ENCODE measurements at regions not wholly inside any gene's neighbourhood (a gene's known extent, or its start where the extent isn't known, plus 50 kb on each side); places are given as distances from the start of the nearest gene placed in this dataset.

DNA sequence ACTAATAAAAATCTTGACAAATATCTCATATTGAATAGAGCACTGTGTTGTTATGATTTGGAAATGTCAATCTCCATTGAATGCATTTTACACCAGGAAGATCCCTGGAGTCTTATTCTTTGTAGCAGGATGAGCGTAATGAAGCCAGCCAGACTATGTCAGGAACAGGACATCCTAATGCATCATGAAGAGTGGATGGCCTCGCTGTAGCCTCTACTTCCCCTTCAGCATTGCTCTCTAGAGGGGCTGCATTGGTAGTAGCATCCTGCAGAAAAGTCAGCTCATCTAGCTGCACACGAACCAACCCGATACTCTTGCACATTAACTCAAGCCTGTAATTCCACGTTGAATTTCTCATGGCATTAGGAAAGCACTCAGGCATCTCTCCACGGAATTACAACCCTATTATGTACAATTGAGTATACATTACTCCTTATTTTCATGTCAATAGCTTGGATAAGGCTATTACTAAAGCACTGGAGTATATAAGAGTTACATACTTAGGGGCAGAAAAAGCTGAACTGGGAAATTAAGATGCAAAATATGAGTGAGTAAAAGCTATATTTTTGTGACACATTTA, 76.1 kb downstream of the CMPK2 start:
- Histone ChIP-seq H4K20me1 (ENCODE audit: insufficient read depth, poor library complexity, severe bottlenecking) (no peaks in the 10 kb centered on the region), H3K36me3 (replicated peaks; ENCODE audit: insufficient read depth, low read depth) (no peaks in the 10 kb centered on the region), H3K4me1 (ENCODE audit: insufficient read depth) (no peaks in the 10 kb centered on the region), H2AFZ (no peak overlapping the region), H3K79me2 (no peaks in the 10 kb centered on the region), H3K4me2 (no peak overlapping the region), H3K4me3 (no peak overlapping the region), H3K27me3 (no peaks in the 10 kb centered on the region), H3K9me3 (ENCODE audit: low read depth) (no peaks in the 10 kb centered on the region), H3K9me2 (replicated peaks; ENCODE audit: insufficient read depth) (no peaks in the 10 kb centered on the region), H3K27ac (no peak overlapping the region)
- WGBS (ENCODE audit: low lambda C conversion rate, missing lambda C conversion rate): 84% methylated on average over 6 of the region's 6 CpGs
- DNase-seq (ENCODE audit: low spot score): no peak
- TF ChIP-seq, protein P1, sequence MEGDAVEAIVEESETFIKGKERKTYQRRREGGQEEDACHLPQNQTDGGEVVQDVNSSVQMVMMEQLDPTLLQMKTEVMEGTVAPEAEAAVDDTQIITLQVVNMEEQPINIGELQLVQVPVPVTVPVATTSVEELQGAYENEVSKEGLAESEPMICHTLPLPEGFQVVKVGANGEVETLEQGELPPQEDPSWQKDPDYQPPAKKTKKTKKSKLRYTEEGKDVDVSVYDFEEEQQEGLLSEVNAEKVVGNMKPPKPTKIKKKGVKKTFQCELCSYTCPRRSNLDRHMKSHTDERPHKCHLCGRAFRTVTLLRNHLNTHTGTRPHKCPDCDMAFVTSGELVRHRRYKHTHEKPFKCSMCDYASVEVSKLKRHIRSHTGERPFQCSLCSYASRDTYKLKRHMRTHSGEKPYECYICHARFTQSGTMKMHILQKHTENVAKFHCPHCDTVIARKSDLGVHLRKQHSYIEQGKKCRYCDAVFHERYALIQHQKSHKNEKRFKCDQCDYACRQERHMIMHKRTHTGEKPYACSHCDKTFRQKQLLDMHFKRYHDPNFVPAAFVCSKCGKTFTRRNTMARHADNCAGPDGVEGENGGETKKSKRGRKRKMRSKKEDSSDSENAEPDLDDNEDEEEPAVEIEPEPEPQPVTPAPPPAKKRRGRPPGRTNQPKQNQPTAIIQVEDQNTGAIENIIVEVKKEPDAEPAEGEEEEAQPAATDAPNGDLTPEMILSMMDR (IDR thresholded peaks at IDR 0.05; ENCODE audit: poor library complexity): no peak
- no peak for TF ChIP-seq EZH2 (IDR thresholded peaks at IDR 0.05; ENCODE audit: borderline replicate concordance)
- no peak for TF ChIP-seq EZH2phosphoT487 (IDR thresholded peaks at IDR 0.05; ENCODE audit: low read depth, severe bottlenecking, unreplicated experiment)

DNA sequence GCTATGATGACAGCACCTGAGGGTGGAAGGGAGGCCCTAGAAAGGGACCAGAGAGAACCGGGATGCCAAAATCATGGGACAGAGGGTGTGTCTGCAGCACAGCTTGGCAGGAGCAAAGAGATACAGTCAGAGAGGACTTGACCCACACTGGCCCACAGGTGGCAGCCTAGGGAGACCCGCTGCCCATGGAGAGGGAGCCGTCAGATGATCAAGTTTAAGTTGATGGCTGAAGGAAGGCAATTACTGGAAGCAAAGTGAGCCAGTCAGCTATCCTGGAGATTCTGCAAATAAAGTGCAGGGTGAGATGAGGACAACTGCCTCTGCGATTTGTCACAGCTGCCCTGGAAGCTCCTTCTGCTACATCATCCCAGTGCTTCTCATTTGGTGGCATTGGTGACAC, 74.0 kb downstream of the CMPK2 start:
- no peak overlapping the region for H3K27ac ChIP-seq
- H3K9me2 ChIP-seq (replicated peaks; ENCODE audit: insufficient read depth): no peaks in the 10 kb centered on the region
- H3K4me3 ChIP-seq: no peak overlapping the region
- H3K79me2 ChIP-seq: no peaks in the 10 kb centered on the region
- H2AFZ ChIP-seq: no peak overlapping the region
- no peaks in the 10 kb centered on the region for H3K9me3 ChIP-seq (ENCODE audit: low read depth)
- TF ChIP-seq EZH2 (IDR thresholded peaks at IDR 0.05; ENCODE audit: borderline replicate concordance) (no peak), EZH2phosphoT487 (IDR thresholded peaks at IDR 0.05; ENCODE audit: low read depth, severe bottlenecking, unreplicated experiment) (no peak)
- TF ChIP-seq, protein P1 (IDR thresholded peaks at IDR 0.05; ENCODE audit: poor library complexity): no peak
- no peak overlapping the region for H3K4me2 ChIP-seq
- H4K20me1 ChIP-seq (ENCODE audit: insufficient read depth, poor library complexity, severe bottlenecking): no peaks in the 10 kb centered on the region
- no peaks in the 10 kb centered on the region for H3K27me3 ChIP-seq
- 89% methylated on average over 4 of the region's 4 CpGs for WGBS (ENCODE audit: low lambda C conversion rate, missing lambda C conversion rate)
- DNase-seq (ENCODE audit: low spot score): no peak
- no peaks in the 10 kb centered on the region for H3K36me3 ChIP-seq (replicated peaks; ENCODE audit: insufficient read depth, low read depth)
- H3K4me1 ChIP-seq (ENCODE audit: insufficient read depth): no peaks in the 10 kb centered on the region

DNA sequence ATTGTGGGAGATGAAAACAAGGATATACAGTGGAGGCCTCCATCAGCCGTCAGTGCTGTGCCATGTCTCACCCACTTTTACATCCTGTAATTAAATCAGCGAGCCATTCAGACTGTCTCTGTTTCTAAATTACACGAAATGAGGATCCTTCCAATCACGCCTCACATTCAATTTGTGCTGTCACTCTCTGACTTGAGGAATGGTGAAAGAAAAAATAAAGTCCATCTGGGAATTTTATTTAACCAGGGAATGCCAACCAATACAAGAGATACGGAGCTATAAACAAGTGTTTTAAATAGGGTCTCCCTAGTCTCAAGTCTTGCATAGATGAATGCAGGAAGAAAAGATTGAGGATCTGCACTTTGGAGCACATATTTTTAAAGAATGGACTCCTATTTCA, 72.8 kb downstream of the CMPK2 start:
- WGBS (ENCODE audit: low lambda C conversion rate, missing lambda C conversion rate): 70% methylated on average over 5 of the region's 5 CpGs
- TF ChIP-seq EZH2phosphoT487 (IDR thresholded peaks at IDR 0.05; ENCODE audit: low read depth, severe bottlenecking, unreplicated experiment) (no peak), EZH2 (IDR thresholded peaks at IDR 0.05; ENCODE audit: borderline replicate concordance) (no peak)
- TF ChIP-seq, protein P1 (IDR thresholded peaks at IDR 0.05; ENCODE audit: poor library complexity): no peak
- Histone ChIP-seq H3K36me3 (replicated peaks; ENCODE audit: insufficient read depth, low read depth) (no peaks in the 10 kb centered on the region), H3K79me2 (no peaks in the 10 kb centered on the region), H2AFZ (no peak overlapping the region), H4K20me1 (ENCODE audit: insufficient read depth, poor library complexity, severe bottlenecking) (no peaks in the 10 kb centered on the region), H3K27ac (no peak overlapping the region), H3K4me1 (ENCODE audit: insufficient read depth) (no peaks in the 10 kb centered on the region), H3K4me2 (no peak overlapping the region), H3K9me2 (replicated peaks; ENCODE audit: insufficient read depth) (no peaks in the 10 kb centered on the region), H3K4me3 (no peak overlapping the region), H3K27me3 (no peaks in the 10 kb centered on the region), H3K9me3 (ENCODE audit: low read depth) (no peaks in the 10 kb centered on the region)
- no peak for DNase-seq (ENCODE audit: low spot score)

All from hepatocyte (in vitro differentiated cells).